HepG2 (cell line): ENCODE measurements at regions not wholly inside any gene's neighbourhood (a gene's known extent, or its start where the extent isn't known, plus 50 kb on each side); places are given as distances from the start of the nearest gene placed in this dataset.

Source experiments
- ATAC-seq: fragments of 200-7000 bp; cut with Tn5 transposase; 3 replicates; pipeline ENCODE4 v1.9.1; 2020; ENCODE audit warnings: mild to moderate bottlenecking, moderate library complexity
- BruUV-seq: library from RNA; stranded (reverse); fragments of 400-500 nt; replicated peaks from 2 replicates; lab custom pipeline; 2021; lab: Mats Ljungman, UMichigan
- CTCF ChIA-PET: fragments of 300-600 bp; formaldehyde crosslinking; extraction: SDS; loops from one replicate; lab custom pipeline; 2021; ENCODE audit warnings: low total read pairs, inconsistent platforms, low intra/inter-chr PET ratio; lab: Yijun Ruan, JAX
- POLR2A ChIA-PET: fragments of 350-600 bp; sonication (Branson Sonifier 250); formaldehyde crosslinking; loops from one replicate; lab custom pipeline; 2020; ENCODE audit warnings: antibody characterized with exemption, inconsistent platforms; lab: Yijun Ruan, JAX
- DNase-seq: peaks from one replicate; pipeline ENCODE4 v3.0.0-alpha.2; 2015; ENCODE audit warnings: low spot score
- FAIRE-seq: peaks from 3 replicates; lab custom pipeline; 2011; peaks lifted over from hg19 to GRCh38; lab: Jason Lieb, UNC
- H2AFZ ChIP-seq: one replicate; pipeline ENCODE4 v1.6.1; 2011; ENCODE audit warnings: low read length, inconsistent platforms
- H3K27ac ChIP-seq: fragments of 300-600 bp; 3 replicates; pipeline ENCODE4 v1.8.0; 2011; ENCODE audit warnings: mixed run types, mild to moderate bottlenecking, mixed read lengths, low read length, inconsistent platforms; ENCODE audit not compliant: insufficient read depth; ENCODE audit errors: extremely low read length
- H3K27me3 ChIP-seq, 2 experiments: fragments of 200-600 bp in 1 of 2; 2 replicates in 1 of 2; 3 replicates in 1 of 2; pipeline versions ENCODE4 v1.6.0 to v1.8.0; 2011; ENCODE audit warnings: low read length in 2 of 2, mild to moderate bottlenecking in 2 of 2, moderate library complexity in 2 of 2, inconsistent platforms in 1 of 2; ENCODE audit not compliant: insufficient read depth in 2 of 2, control insufficient read depth in 1 of 2
- H3K36me3 ChIP-seq, 2 experiments: fragments of 200-600 bp in 1 of 2; replicated peaks in 1 of 2; 2 replicates in 1 of 2; 3 replicates in 1 of 2; pipeline versions ENCODE4 v1.5.1 to v1.8.0; 2011; ENCODE audit warnings: low read length in 2 of 2, inconsistent platforms in 1 of 2; ENCODE audit not compliant: insufficient read depth in 2 of 2, control insufficient read depth in 1 of 2
- H3K4me1 ChIP-seq: 2 replicates; pipeline ENCODE4 v1.5.1; 2012; ENCODE audit warnings: low read length, inconsistent platforms; ENCODE audit not compliant: insufficient read depth
- H3K4me2 ChIP-seq: 2 replicates; pipeline ENCODE4 v1.6.0; 2011; ENCODE audit warnings: low read depth, low read length, inconsistent platforms
- H3K4me3 ChIP-seq, 3 experiments: fragments of 200-600 bp in 1 of 3; sonication (generic), shearing (Covaris generic) in 1 of 3; replicated peaks in 1 of 3; 2 replicates each; pipeline ENCODE4 v1.5.1; 2011 to 2016; ENCODE audit warnings: low read length in 3 of 3, inconsistent platforms in 2 of 3, low read depth in 2 of 3, mild to moderate bottlenecking in 2 of 3, control low read depth in 1 of 3, mixed read lengths in 1 of 3; ENCODE audit not compliant: insufficient read depth in 1 of 3
- H3K79me2 ChIP-seq: one replicate; pipeline ENCODE4 v1.6.1; 2011; ENCODE audit warnings: low read length, inconsistent platforms; ENCODE audit not compliant: insufficient read depth
- H3K9ac ChIP-seq: 2 replicates; pipeline ENCODE4 v1.6.0; 2011; ENCODE audit warnings: mild to moderate bottlenecking, low read depth, low read length, inconsistent platforms; ENCODE audit not compliant: insufficient read depth
- H3K9me3 ChIP-seq: 2 replicates; pipeline ENCODE4 v1.5.1; 2012; ENCODE audit warnings: mild to moderate bottlenecking, low read length
- H4K20me1 ChIP-seq: 2 replicates; pipeline ENCODE4 v1.6.0; 2011; ENCODE audit warnings: inconsistent platforms, mild to moderate bottlenecking, low read length, moderate library complexity; ENCODE audit not compliant: insufficient read depth
- CC2D1A ChIP-seq: sonication (generic); formaldehyde crosslinking; IDR thresholded peaks from 2 replicates; pipeline ENCODE4 v1.8.1; 2023; ENCODE audit warnings: mild to moderate bottlenecking, missing genetic modification reagents
- NPAS2 ChIP-seq: sonication (generic); formaldehyde crosslinking; IDR thresholded peaks from 2 replicates; pipeline ENCODE4 v1.8.0; 2022; ENCODE audit warnings: mild to moderate bottlenecking, missing genetic modification reagents, borderline replicate concordance
- RCOR2 ChIP-seq: IDR thresholded peaks from 2 replicates; pipeline ENCODE4 v1.6.1; 2016; ENCODE audit warnings: missing biosample characterization, missing genetic modification reagents
- SIN3B ChIP-seq: fragments of 150-350 bp; IDR thresholded peaks from 2 replicates; pipeline ENCODE4 v1.6.1; 2014; ENCODE audit warnings: low read length
- SMARCE1 ChIP-seq: fragments of 450-650 bp; IDR thresholded peaks from 2 replicates; pipeline ENCODE4 v1.6.1; 2017; ENCODE audit warnings: borderline replicate concordance
- SRSF4 ChIP-seq: fragments of 200-400 bp; formaldehyde crosslinking; IDR thresholded peaks from one replicate; pipeline ENCODE4 v1.6.1; 2018; ENCODE audit warnings: mild to moderate bottlenecking, low read depth, low read length, moderate library complexity; ENCODE audit not compliant: poor library complexity, severe bottlenecking
- SYNCRIP ChIP-seq: fragments of 200-400 bp; formaldehyde crosslinking; IDR thresholded peaks from 2 replicates; pipeline ENCODE4 v1.6.1; 2018; ENCODE audit warnings: mild to moderate bottlenecking, low read depth, low read length; ENCODE audit not compliant: insufficient read depth
- ZC3H4 ChIP-seq: sonication (generic); formaldehyde crosslinking; IDR thresholded peaks from 2 replicates; pipeline ENCODE4 v1.4.0; 2020; ENCODE audit warnings: missing genetic modification reagents, borderline replicate concordance
- ZEB1 ChIP-seq: IDR thresholded peaks from 2 replicates; pipeline ENCODE4 v1.6.1; 2012; ENCODE audit warnings: mild to moderate bottlenecking, low read depth, inconsistent platforms; ENCODE audit not compliant: insufficient replicate concordance
- ZFP36 ChIP-seq: fragments of 150-350 bp; IDR thresholded peaks from 2 replicates; pipeline ENCODE4 v1.6.1; 2018; ENCODE audit warnings: borderline replicate concordance, low read length, low read depth; ENCODE audit not compliant: partially characterized antibody
- ZKSCAN8 ChIP-seq: IDR thresholded peaks from 2 replicates; pipeline ENCODE4 v1.6.1; 2016; ENCODE audit warnings: borderline replicate concordance, missing genetic modification reagents, missing compliant biosample characterization
- ZNF44 ChIP-seq: sonication (generic); formaldehyde crosslinking; IDR thresholded peaks from 2 replicates; pipeline ENCODE4 v1.5.1; 2020; ENCODE audit warnings: mild to moderate bottlenecking, missing genetic modification reagents
- ZNF546 ChIP-seq: sonication (generic); formaldehyde crosslinking; conservative IDR thresholded peaks from 2 replicates; pipeline ENCODE4 v1.8.1; 2023; ENCODE audit warnings: mild to moderate bottlenecking, missing genetic modification reagents
- ZNF619 ChIP-seq: sonication (generic); formaldehyde crosslinking; IDR thresholded peaks from 2 replicates; pipeline ENCODE4 v1.4.0; 2020; ENCODE audit warnings: mild to moderate bottlenecking, missing genetic modification reagents
- WGBS: methylation state at CpG from one replicate; pipeline ENCODE4 v1.1.6; 2017; ENCODE audit warnings: low lambda C conversion rate; 5-methylcytosine and 5-hydroxymethylcytosine counted together
- in situ Hi-C: cut with HindIII; loops from 2 replicates; pipeline ENCODE4 v1.10.0; 2017; ENCODE audit warnings: low pct_unique_long_range_greater_than_20kb; ENCODE audit not compliant: extremely low pct_ligation_motif_present
- intact Hi-C: fragments of 100-400 bp; cut with micrococcal nuclease; formaldehyde crosslinking; loops from one replicate; pipeline ENCODE4 v1.10.0; 2022; ENCODE audit not compliant: unreplicated experiment
- TF ChIP-seq, protein P1 (sequence below): sonication (generic); formaldehyde crosslinking; IDR thresholded peaks from 2 replicates; pipeline ENCODE4 v1.5.0; 2020; ENCODE audit warnings: missing genetic modification reagents, mild to moderate bottlenecking, borderline replicate concordance
- TF ChIP-seq, protein P2 (sequence below): IDR thresholded peaks from 2 replicates; pipeline ENCODE4 v1.6.1; 2016; ENCODE audit warnings: mild to moderate bottlenecking, missing biosample characterization, missing genetic modification reagents
- TF ChIP-seq, protein P3 (sequence below): sonication (generic); formaldehyde crosslinking; IDR thresholded peaks from 2 replicates; pipeline ENCODE4 v1.4.0; 2020; ENCODE audit warnings: mild to moderate bottlenecking, missing genetic modification reagents

DNA sequence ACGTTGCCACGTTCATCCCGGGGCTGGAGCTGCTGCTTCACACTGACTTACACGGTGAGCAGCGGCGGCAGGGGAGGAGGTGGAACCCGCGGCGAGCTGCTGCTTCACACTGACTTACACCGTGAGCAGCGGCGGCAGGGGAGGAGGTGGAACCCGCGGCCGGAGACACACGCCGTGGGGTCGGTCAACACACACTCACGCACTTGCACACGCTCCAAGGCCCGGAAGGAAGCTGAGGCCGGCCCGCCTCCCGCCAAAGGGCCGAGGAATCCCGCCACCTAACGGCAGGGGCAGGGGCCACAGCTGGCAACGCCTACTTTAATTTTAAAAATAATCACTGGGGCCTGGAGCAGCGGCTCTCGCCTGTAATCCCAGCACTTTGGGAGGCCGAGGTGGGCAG, 94.4 kb upstream of the FOXC1 start:
- TF ChIP-seq ZFP36 (no peak), ZNF546 (CRISPR knock-in tag) (no peak)
- FAIRE-seq (no peak), DNase-seq (no peak), ATAC-seq (no peak)
- Histone ChIP-seq H3K4me1 (peaks cover 11% of the 10 kb centered on the region; the same call in 1 of the 2 replicates), H4K20me1 (no peaks in the 10 kb centered on the region), H3K9ac (no peak overlapping the region), H3K9me3 (no peaks in the 10 kb centered on the region), H3K27ac (no peak overlapping the region), H3K4me2 (no peak overlapping the region), H3K27me3 (peaks cover 3 to 36% of the 10 kb centered on the region in 2 experiments; a peak in 3 of 5 replicates), H3K4me3 (no peak overlapping the region), H3K36me3 (no peaks in the 10 kb centered on the region), H2AFZ (no peak overlapping the region), H3K79me2 (no peaks in the 10 kb centered on the region)
- WGBS, result 66% methylated on average over 28 of the region's 31 CpGs
- intact Hi-C loops, result no loop called here
- in situ Hi-C loops, result no loop called here
- BruUV-seq, result no TSS peak
- ChIA-PET CTCF (no interaction called here), POLR2A (no interaction called here)

DNA sequence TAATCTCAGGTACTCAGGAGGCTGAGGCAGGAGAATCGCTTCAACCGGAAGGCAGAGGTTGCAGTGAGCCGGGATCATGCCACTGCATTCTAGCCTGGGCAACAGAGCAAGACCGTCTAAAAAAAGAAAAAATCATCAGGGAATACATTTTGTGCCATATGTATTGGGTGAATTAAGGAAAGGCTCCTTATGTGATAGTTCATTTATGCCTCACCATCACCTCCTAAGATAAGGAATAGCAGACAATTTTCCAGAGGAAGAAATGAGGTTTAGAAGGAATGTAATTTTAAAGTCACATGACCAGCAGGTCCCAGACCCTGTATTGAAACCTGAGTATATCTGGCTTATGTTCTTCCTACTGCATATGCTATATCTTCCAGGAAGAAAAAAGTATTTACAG, 93.9 kb upstream of the FOXC1 start:
- ChIA-PET POLR2A (no interaction called here), CTCF (no interaction called here)
- H3K9ac ChIP-seq, result no peak overlapping the region
- no TSS peak for BruUV-seq
- TF ChIP-seq CC2D1A (no peak), ZC3H4 (CRISPR knock-in tag) (no peak), SIN3B (no peak), ZEB1 (no peak), ZNF44 (CRISPR knock-in tag) (no peak), ZFP36 (no peak), SYNCRIP (no peak), ZNF619 (CRISPR knock-in tag) (no peak), RCOR2 (no peak), ZKSCAN8 (CRISPR knock-in tag) (no peak), NPAS2 (no peak), SMARCE1 (no peak), SRSF4 (no peak)
- TF ChIP-seq, protein P1, sequence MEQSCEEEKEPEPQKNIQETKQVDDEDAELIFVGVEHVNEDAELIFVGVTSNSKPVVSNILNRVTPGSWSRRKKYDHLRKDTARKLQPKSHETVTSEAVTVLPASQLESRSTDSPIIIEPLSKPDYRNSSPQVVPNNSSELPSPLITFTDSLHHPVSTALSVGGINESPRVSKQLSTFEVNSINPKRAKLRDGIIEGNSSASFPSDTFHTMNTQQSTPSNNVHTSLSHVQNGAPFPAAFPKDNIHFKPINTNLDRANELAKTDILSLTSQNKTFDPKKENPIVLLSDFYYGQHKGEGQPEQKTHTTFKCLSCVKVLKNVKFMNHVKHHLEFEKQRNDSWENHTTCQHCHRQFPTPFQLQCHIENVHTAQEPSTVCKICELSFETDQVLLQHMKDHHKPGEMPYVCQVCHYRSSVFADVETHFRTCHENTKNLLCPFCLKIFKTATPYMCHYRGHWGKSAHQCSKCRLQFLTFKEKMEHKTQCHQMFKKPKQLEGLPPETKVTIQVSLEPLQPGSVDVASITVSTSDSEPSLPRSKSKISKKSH (CRISPR knock-in tag), result no peak
- TF ChIP-seq, protein P2, sequence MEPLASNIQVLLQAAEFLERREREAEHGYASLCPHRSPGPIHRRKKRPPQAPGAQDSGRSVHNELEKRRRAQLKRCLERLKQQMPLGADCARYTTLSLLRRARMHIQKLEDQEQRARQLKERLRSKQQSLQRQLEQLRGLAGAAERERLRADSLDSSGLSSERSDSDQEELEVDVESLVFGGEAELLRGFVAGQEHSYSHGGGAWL (CRISPR knock-in tag), result no peak
- TF ChIP-seq, protein P3, sequence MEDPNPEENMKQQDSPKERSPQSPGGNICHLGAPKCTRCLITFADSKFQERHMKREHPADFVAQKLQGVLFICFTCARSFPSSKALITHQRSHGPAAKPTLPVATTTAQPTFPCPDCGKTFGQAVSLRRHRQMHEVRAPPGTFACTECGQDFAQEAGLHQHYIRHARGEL, result no peak
- no peaks in the 10 kb centered on the region for H3K79me2 ChIP-seq
- H3K9me3 ChIP-seq, result no peaks in the 10 kb centered on the region
- no peak for FAIRE-seq
- H3K4me2 ChIP-seq, result no peak overlapping the region
- no peak overlapping the region for H2AFZ ChIP-seq
- H3K4me3 ChIP-seq, result no peak overlapping the region
- no peak overlapping the region for H3K27ac ChIP-seq
- H4K20me1 ChIP-seq, result no peaks in the 10 kb centered on the region
- WGBS, result 71% methylated on average over 4 of the region's 4 CpGs
- H3K4me1 ChIP-seq, result peaks cover 11% of the 10 kb centered on the region; the same call in 1 of the 2 replicates
- no peak for DNase-seq
- intact Hi-C loops (no loop called here), in situ Hi-C loops (no loop called here)
- peaks cover 3 to 39% of the 10 kb centered on the region in 2 experiments; a peak in 3 of 5 replicates for H3K27me3 ChIP-seq
- H3K36me3 ChIP-seq, result no peaks in the 10 kb centered on the region
- ATAC-seq, result no peak
